B cell (primary cell): ENCODE measurements at regions not wholly inside any gene's neighbourhood (a gene's known extent, or its start where the extent isn't known, plus 50 kb on each side); places are given as distances from the start of the nearest gene placed in this dataset.

Source experiments
- CTCF ChIP-seq: fragments of 200-600 bp; IDR thresholded peaks from one replicate; pipeline ENCODE4 v1.8.0; 2022; ENCODE audit warnings: antibody characterized with exemption, mild to moderate bottlenecking
- EZH2 ChIP-seq: IDR thresholded peaks from 2 replicates; pipeline ENCODE4 v1.6.1; 2012; ENCODE audit warnings: borderline replicate concordance, low read depth, mild to moderate bottlenecking, moderate library complexity, low read length; ENCODE audit not compliant: insufficient read depth, poor library complexity, severe bottlenecking

GRCh38 chr13:44151474-44151873 is 222.2 kb upstream of the SERP2 start:
- TF ChIP-seq CTCF (no peak), EZH2 (no peak)
